NCI-H2107 treated with DMSO at 0.1 percent for 48 hours (cell line): ENCODE measurements at regions not wholly inside any gene's neighbourhood (a gene's known extent, or its start where the extent isn't known, plus 50 kb on each side); places are given as distances from the start of the nearest gene placed in this dataset.

Source experiments
- DNase-seq: peaks from one replicate; lab custom pipeline; 2025; ENCODE audit not compliant: unreplicated experiment; lab: John Stamatoyannopoulos, UW

DNA sequence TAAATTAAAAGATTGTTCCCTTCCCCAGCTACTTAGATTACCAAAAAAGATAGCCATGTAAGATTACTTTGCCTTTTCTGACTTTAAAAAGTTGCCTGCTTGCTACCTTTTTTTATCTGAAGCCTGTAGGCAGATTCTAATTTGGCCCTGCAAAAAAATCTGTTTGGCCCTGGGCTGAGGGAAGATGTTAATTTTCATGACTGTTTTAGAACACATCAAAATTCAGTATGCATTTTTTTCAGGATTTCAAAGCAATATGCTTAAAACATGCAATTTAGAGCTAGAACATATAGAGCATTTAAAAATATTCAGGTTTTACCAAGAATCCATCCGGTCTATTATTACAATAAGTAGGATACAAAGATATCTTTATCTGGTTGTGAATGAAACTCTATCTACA, 563.6 kb downstream of the NR2F1-AS1 start:
- DNase-seq: no peak

- DNase-seq: no peak
Observed at GRCh38 chr5:93010616-93011015, 570.4 kb downstream of the NR2F1-AS1 start.

DNA sequence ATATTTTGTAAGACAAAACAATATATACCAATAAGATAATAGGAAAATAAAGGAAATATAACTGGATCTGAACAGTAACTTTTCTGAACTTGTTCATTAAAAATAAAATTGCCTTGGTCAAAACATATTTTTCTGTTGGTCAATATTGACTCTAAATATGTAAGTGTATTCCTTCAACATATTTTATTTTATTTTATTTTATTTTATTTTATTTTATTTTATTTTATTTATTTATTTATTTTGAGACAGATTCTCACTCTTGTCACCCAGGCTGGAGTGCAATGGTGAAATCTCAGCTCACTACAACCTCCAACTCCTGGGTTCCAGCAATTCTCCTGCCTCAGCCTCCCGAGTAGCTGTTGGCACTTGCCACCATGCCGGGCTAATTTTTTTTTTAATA, 571.0 kb downstream of the NR2F1-AS1 start:
- DNase-seq: no peak

DNA sequence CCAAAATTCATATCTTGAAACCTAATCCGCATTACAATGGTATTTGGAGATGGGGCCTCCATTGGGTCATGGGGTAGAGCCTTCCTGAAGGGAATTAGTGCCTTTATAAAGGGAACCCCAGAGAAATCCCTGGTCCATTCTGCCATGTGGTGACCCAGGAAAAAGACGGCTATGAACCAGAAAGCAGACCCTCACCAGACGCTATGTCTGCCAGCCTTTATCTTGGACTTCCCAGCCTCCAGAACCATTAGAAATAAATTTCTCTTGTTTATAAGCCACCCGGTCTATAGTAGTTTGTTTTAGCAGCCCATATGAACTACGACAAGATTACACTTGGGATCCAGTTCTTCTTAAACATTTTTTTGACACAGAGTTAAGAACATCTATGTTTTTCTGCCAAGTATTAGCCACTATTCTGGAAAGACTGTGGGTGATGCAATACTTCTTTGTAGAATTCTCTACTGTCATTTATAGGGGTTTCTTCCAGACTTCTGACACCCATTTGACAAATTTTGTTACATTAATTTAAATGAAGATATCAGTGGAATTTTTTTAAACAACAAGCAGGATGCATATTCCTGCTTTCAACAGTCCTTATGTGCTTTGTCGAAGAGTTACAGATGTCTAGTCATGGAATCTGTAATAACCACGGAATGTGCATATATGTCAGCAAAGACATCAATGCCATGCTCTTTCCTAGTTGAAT, 572.4 kb downstream of the NR2F1-AS1 start:
- DNase-seq: no peak

DNA sequence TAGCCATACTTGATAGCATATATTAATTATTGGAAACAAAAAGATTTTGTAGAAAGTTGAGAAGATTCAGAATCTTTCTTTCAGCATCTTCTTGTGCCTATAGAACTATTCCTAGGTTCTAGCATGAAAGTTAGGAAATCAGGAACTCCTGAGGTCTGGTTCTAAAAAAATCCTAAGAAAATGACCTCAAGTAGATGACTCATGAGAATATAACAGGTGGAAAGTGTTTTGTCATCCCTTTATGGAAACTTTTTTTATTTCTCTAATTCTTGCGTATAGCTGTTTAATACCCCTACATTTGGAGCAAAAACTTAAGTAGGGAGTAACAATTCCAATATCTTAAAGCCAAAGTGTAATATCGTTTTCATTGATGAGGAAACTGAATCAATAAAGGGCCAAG, 574.1 kb downstream of the NR2F1-AS1 start:
- no peak for DNase-seq

GRCh38 chr5:92998456-92998855, 582.6 kb downstream of the NR2F1-AS1 start:
- DNase-seq: no peak

DNA sequence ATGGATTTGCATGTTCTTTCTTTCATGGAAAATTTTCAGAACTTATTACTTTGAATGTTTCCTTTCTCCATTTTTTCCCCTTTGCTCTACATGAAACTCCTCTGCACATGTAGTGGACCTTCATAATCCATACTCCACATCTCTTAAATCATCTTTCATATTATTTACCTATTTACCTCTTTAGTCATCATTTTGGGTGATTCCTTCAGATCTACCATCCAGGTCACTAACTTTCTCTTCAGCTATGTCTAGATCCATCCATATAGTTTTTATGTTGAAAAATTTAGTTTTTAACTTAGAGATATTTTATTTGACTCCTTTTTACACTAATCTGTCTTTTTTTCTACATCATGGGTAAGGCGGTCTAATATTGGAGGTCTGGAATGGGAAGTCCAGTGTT, 586.6 kb downstream of the NR2F1-AS1 start:
- DNase-seq: no peak

DNA sequence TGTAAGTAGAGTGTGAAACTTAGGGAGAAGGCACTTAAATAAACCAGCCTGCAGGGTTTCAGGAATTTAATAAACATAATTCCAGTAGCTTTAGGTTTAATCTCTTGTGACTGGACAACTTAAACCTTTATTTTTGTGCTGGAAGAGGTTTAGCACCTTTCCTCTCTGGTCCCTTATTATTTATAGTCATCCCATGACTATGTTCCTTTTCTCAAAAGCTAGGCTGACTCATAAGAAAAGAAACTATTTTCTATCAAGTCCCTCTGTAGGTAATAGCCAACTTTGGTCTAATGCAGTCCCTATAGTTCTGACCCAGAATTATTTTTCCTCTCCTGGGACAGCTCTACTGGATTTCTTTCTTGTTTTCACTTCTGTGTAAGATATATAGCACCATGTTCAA, 588.9 kb downstream of the NR2F1-AS1 start:
- DNase-seq: no peak

- no peak for DNase-seq
Observed at GRCh38 chr5:92991581-92992067, 589.4 kb downstream of the NR2F1-AS1 start.

- no peak for DNase-seq
Observed at GRCh38 chr5:92990771-92991170, 590.2 kb downstream of the NR2F1-AS1 start.

DNA sequence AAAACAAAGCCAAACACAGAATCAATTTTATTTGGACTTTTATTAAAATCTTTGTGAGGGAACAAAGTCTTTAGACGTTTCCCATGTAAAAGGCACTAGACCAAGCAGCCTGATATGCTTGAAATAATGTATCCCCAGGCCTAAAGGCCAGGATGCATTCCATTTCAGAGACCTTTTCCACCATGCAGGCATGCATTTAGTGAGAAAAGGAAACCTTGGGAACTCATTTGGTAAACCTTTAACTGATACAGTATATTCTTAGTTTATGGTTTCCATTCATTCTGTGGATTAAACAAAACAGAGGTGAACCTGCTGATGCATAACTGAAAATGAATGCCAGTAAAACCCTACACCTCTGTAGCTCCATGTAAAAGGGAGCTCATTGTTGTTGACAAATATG, 600.0 kb downstream of the NR2F1-AS1 start:
- DNase-seq: no peak

DNA sequence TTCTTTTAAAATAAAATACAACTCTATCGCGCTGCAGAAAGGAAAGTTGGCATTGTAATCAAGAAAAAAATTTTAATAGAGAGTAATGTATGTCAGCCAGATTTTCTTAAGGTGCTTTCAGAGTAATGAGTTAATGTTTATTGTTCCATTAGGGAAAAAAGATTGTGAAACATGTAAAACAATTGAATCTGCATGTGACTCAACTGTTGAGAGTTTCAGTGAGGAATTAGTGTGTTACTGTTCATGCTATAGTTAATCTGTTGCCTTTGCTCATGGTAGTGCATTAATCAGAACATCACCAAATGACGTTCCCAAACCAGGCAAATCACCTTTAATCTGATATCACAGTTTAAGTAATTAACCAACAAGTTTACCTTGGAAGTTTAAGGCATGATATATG, 600.5 kb downstream of the NR2F1-AS1 start:
- no peak for DNase-seq

DNA sequence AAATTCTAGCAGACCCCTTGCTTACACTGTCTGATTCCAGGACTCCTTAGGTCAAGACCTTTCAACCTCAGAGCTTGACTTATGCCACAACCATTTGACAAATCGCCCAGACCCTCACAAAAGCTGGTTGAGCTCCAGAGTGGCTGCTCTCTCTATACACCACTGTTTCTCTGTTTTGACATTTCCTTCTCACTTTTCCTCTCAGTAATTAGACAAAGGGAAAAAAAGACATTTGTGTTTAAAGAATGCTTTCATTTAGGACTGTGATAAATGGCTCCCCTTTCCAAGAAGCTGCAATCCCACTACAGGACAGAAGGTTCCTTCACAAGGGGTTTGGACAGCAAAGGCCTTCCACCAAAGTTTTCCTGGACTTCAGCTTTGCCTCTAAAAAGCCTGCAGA, 601.3 kb downstream of the NR2F1-AS1 start:
- DNase-seq: no peak

GRCh38 chr5:92977846-92978540, 603.0 kb downstream of the NR2F1-AS1 start:
- no peak for DNase-seq

GRCh38 chr5:92976156-92976555, 604.9 kb downstream of the NR2F1-AS1 start:
- no peak for DNase-seq

- DNase-seq: no peak
Observed at GRCh38 chr5:92969781-92970237, 611.2 kb downstream of the NR2F1-AS1 start.

DNA sequence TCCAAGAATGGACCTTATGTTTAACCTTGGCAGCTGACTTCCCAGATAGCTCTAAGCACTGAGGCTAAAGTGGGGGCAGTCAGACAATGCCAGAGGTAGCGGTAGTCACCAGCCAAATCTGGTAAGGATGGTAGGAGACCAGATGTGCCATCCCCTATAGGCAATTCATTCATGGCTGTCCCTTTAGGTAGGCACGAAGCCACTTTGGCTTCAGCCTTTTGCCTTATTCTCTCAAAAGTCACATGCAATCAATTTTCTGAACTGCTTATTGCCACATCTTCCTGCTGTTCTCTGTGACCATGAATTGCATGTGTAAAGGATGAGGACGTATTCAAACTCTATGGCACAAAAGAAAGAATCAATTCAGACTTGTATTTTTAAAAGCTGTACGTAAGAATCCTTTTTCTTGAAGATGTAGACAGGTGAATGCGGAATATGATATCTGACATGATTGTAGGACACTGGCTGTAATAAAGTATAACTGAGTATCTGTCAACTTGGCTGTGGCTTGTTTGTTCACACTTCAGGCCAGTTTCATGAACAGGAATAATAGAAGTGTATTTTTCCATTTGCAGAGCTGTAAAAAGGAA, 611.7 kb downstream of the NR2F1-AS1 start:
- no peak for DNase-seq

GRCh38 chr5:92963800-92964199, 617.2 kb downstream of the NR2F1-AS1 start:
- no peak for DNase-seq

DNA sequence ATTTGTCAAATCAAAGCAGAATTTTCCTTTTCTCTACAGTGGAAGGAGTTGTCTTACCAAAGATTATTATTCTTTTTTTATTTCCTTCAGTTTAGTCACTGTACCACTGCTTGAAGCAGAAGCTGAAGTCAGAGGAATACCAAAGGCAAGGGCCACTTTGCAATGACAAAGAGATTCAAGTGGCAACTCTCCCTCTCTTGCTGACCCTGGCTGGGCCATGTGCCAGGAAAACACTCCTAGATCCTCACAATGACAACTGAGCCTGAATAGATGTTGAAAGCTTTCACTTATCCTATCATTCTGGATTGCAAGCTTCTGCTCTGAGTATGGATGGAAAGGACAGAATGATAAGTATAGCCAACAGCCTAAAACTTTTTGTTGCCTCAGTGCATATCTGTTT, 618.3 kb downstream of the NR2F1-AS1 start:
- peak; percentile 61 for DNase-seq

- no peak for DNase-seq
Observed at GRCh38 chr5:92956886-92957285, 624.1 kb downstream of the NR2F1-AS1 start.

GRCh38 chr5:92952243-92952642, 628.8 kb downstream of the NR2F1-AS1 start:
- no peak for DNase-seq

GRCh38 chr5:92951746-92952145, 629.3 kb downstream of the NR2F1-AS1 start:
- DNase-seq: no peak
